Epithelial cell of proximal tubule (primary cell): ENCODE measurements at regions not wholly inside any gene's neighbourhood (a gene's known extent, or its start where the extent isn't known, plus 50 kb on each side); places are given as distances from the start of the nearest gene placed in this dataset.

Experiments used
- DNase-seq: peaks from one replicate; pipeline ENCODE4 v3.0.0-alpha.2; 2011; ENCODE audit warnings: low read depth
- H3K4me3 ChIP-seq: 2 replicates; pipeline ENCODE4 v1.5.1; 2011; ENCODE audit warnings: low read depth, mild to moderate bottlenecking, low read length
- TF ChIP-seq, protein P1 (sequence below): conservative IDR thresholded peaks from 2 replicates; pipeline ENCODE4 v1.5.1; 2012; ENCODE audit warnings: low read depth, mild to moderate bottlenecking, low read length

DNA sequence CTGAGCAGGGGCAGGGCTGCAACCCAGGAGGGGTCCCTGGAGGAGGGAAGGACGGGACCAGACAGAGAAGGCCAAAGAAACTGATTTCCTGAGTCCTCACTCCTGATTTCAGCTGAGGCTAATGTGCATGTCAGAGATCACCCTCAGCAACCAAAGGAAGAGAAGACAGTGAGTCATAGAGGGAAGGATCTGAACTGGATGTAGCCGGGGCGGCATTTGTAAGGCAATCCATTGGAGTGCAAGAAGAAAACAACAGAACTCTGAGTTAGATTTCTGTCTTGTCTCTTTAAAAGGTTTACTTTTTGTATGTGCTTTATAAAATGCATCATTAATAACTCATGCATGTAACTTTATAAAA is 105.3 kb upstream of the AGBL1 start:
- DNase-seq: no peak
- no peak overlapping the region for H3K4me3 ChIP-seq
- TF ChIP-seq, protein P1, sequence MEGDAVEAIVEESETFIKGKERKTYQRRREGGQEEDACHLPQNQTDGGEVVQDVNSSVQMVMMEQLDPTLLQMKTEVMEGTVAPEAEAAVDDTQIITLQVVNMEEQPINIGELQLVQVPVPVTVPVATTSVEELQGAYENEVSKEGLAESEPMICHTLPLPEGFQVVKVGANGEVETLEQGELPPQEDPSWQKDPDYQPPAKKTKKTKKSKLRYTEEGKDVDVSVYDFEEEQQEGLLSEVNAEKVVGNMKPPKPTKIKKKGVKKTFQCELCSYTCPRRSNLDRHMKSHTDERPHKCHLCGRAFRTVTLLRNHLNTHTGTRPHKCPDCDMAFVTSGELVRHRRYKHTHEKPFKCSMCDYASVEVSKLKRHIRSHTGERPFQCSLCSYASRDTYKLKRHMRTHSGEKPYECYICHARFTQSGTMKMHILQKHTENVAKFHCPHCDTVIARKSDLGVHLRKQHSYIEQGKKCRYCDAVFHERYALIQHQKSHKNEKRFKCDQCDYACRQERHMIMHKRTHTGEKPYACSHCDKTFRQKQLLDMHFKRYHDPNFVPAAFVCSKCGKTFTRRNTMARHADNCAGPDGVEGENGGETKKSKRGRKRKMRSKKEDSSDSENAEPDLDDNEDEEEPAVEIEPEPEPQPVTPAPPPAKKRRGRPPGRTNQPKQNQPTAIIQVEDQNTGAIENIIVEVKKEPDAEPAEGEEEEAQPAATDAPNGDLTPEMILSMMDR: no peak

DNA sequence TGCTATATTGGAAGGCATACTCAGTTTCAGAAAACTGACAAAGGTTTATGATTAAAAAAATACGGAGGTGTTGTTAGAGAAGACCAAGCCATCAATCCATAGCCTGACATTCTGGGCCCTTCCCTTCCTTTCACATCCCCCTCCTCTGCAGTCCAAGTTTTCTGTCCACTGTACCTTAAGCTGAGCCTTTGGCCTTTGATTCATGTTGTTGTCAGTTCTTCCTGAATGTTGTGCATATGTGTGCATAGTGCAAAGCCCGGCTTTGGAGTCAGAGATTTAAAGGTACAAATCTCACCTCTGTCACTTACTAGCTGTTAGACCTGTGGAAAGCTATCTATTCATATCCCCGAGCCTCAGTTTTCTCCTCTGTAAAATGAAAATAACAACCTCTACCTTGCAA is 104.9 kb upstream of the AGBL1 start:
- TF ChIP-seq, protein P1: no peak
- no peak for DNase-seq
- H3K4me3 ChIP-seq: no peak overlapping the region

DNA sequence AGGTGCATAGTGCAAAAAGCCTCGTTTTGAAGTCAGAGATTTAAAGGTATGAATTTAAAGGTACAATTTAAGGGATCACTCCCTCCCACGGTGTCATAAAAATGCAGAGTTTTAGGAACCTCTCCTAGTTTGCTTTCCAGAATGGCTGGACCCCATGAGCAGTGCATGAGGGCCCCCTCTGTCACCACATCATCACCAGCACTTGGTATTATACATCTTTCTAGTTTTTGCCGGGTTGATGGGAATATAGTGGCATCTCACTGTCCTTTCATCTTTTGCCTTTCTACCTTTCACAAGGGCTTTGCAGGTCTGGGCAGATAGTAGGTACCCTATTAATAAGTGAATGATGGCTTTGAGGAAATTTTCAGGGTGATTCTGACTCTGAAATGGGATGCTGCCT is 103.6 kb upstream of the AGBL1 start:
- H3K4me3 ChIP-seq: no peak overlapping the region
- DNase-seq: no peak
- TF ChIP-seq, protein P1: no peak

DNA sequence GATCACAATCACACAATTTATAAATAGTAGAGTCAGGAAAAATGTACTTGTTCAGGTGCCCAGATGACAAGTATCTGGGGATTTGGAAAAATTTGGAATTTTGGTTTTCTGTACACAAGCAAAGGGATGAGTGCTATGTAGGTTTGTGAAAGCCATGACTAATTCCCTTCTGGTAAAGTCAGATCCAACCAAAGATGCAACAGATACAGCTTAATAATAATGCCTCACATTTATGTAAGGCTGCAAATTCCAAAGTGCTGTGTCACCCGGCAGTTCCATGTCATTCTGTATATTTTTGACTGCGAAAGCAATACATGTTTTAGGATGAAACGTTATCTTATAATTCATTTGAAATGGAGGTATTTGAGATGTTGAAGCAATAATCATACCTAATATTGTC is 102.7 kb upstream of the AGBL1 start:
- TF ChIP-seq, protein P1: no peak
- DNase-seq: no peak
- H3K4me3 ChIP-seq: no peak overlapping the region

DNA sequence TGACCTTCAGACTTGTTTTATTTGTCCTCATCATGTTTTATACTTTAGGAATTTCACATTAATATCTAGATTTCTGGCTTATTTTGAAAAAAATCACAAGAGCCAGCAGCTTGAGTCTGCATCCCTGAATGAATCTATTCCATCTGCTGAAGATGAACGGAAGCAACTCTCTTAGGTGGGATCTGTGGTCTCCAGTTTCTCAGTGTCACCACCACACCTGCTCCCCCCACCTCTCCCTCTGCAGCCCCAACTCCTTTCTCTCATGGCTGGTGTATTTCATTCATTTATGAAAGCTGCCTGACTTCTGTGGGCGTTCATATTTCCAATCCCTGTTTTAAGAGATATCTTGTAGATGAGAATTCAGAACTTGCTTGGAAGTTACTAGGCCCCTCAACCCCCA is 102.1 kb upstream of the AGBL1 start:
- TF ChIP-seq, protein P1: no peak
- H3K4me3 ChIP-seq: no peak overlapping the region
- DNase-seq: no peak

DNA sequence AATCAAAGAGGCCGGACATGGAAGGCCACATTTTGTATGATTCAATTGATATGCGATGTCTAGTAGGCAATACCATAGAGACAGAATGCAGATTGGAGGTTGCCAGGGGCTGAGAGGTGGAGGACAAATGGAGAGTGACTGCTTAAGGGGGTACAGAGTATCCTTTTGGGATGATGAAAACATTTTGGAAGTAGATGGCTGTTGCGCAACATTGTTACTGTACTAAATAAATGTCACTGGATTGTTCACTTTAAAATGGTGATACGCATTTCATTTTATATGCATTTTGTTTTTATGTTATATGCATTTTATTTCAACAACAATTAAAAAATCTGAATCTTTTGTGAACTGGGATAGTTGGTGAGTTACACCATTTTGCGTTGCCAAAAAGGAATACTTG is 99.7 kb upstream of the AGBL1 start:
- no peak overlapping the region for H3K4me3 ChIP-seq
- DNase-seq: no peak
- TF ChIP-seq, protein P1: no peak

DNA sequence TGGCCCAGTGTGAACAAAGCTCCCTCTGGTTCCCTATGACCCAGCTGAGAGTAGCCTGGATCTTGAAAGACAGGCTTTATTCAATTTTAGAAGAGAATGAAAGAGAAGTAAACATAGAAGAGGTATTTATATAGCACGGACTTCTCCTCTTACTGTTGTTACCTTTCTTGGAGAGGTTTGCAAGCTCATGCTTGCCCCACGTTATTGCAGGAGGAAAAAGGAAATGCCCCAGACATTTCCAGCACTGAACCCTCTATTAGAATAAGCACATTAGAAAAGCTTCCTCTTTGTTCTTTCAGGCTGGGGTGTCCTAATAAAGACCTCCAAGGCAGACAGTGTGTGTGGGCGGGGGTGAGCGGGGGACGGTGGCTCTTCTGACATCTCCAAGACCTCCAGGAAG is 98.7 kb upstream of the AGBL1 start:
- H3K4me3 ChIP-seq: no peak overlapping the region
- TF ChIP-seq, protein P1: no peak
- no peak for DNase-seq
